Neuronal stem cell (in vitro differentiated cells): ENCODE measurements at regions not wholly inside any gene's neighbourhood (a gene's known extent, or its start where the extent isn't known, plus 50 kb on each side); places are given as distances from the start of the nearest gene placed in this dataset.

Source experiments
- DNase-seq: peaks from one replicate; pipeline ENCODE4 v3.0.0-alpha.2; 2013; ENCODE audit warnings: low spot score
- H2AFZ ChIP-seq: one replicate; pipeline ENCODE4 v1.6.1; 2013; ENCODE audit warnings: mild to moderate bottlenecking, low read length, inconsistent platforms
- H2AK5ac ChIP-seq: 2 replicates; pipeline ENCODE4 v1.6.1; 2013; ENCODE audit warnings: low read depth, mild to moderate bottlenecking, inconsistent platforms, low read length, moderate library complexity, mixed read lengths
- H2BK120ac ChIP-seq: 2 replicates; pipeline ENCODE4 v1.6.1; 2013; ENCODE audit warnings: low read depth, mild to moderate bottlenecking, inconsistent platforms, low read length, moderate library complexity, mixed read lengths
- H2BK12ac ChIP-seq: one replicate; pipeline ENCODE4 v1.6.1; 2013; ENCODE audit warnings: low read length, inconsistent platforms
- H2BK15ac ChIP-seq: 2 replicates; pipeline ENCODE4 v1.6.1; 2013; ENCODE audit warnings: mild to moderate bottlenecking, low read length, inconsistent platforms, mixed read lengths
- H2BK5ac ChIP-seq: one replicate; pipeline ENCODE4 v1.6.1; 2013; ENCODE audit warnings: inconsistent platforms, mild to moderate bottlenecking, low read length, moderate library complexity
- H3K14ac ChIP-seq: one replicate; pipeline ENCODE4 v1.6.1; 2013; ENCODE audit warnings: low read length, inconsistent platforms
- H3K18ac ChIP-seq: 2 replicates; pipeline ENCODE4 v1.6.1; 2013; ENCODE audit warnings: low read length, inconsistent platforms
- H3K23ac ChIP-seq: 2 replicates; pipeline ENCODE4 v1.6.1; 2013; ENCODE audit warnings: low read depth, mild to moderate bottlenecking, mixed read lengths, low read length, inconsistent platforms; ENCODE audit not compliant: poor library complexity
- H3K27ac ChIP-seq: replicated peaks from 3 replicates; pipeline ENCODE4 v1.5.1; 2013; ENCODE audit warnings: low read length, inconsistent platforms
- H3K27me3 ChIP-seq, 3 experiments: 2 replicates each; pipeline ENCODE4 v1.6.1; 2013; ENCODE audit warnings: low read length in 3 of 3, mild to moderate bottlenecking in 2 of 3, inconsistent platforms in 1 of 3, low read depth in 1 of 3, mixed read lengths in 1 of 3, moderate library complexity in 1 of 3; ENCODE audit not compliant: control insufficient read depth in 3 of 3, insufficient read depth in 3 of 3
- H3K36me3 ChIP-seq, 2 donors: replicated peaks in 1 of 2; 2 replicates each; pipeline ENCODE4 v1.6.1; 2013; ENCODE audit warnings: low read length in 2 of 2; ENCODE audit not compliant: control insufficient read depth in 2 of 2, insufficient read depth in 2 of 2
- H3K4ac ChIP-seq: 2 replicates; pipeline ENCODE4 v1.6.1; 2013; ENCODE audit warnings: inconsistent platforms, mild to moderate bottlenecking, low read length, moderate library complexity
- H3K4me1 ChIP-seq, 2 donors: 1 replicate in 1 of 2; 2 replicates in 1 of 2; pipeline ENCODE4 v1.6.1; 2013; ENCODE audit warnings: low read length in 2 of 2, low read depth in 1 of 2; ENCODE audit not compliant: control insufficient read depth in 2 of 2, insufficient read depth in 1 of 2
- H3K4me2 ChIP-seq: one replicate; pipeline ENCODE4 v1.6.1; 2013; ENCODE audit warnings: mild to moderate bottlenecking, low read length, inconsistent platforms; ENCODE audit not compliant: insufficient read depth, poor library complexity, severe bottlenecking
- H3K4me3 ChIP-seq, 2 donors: 2 replicates each; pipeline ENCODE4 v1.5.1; 2013; ENCODE audit warnings: low read length in 2 of 2, mild to moderate bottlenecking in 2 of 2, inconsistent platforms in 1 of 2, moderate library complexity in 1 of 2
- H3K79me1 ChIP-seq: one replicate; pipeline ENCODE4 v1.6.1; 2013; ENCODE audit warnings: low read depth, mild to moderate bottlenecking, inconsistent platforms, low read length, moderate library complexity
- H3K9ac ChIP-seq: one replicate; pipeline ENCODE4 v1.6.1; 2013; ENCODE audit warnings: mild to moderate bottlenecking, low read depth, low read length, inconsistent platforms; ENCODE audit not compliant: poor library complexity
- H3K9me3 ChIP-seq, 2 donors: replicated peaks in 1 of 2; 2 replicates each; pipeline versions ENCODE3 to v1.6.1; 2013; ENCODE audit warnings: low read length in 2 of 2, mild to moderate bottlenecking in 2 of 2, inconsistent platforms in 1 of 2, low read depth in 1 of 2, mixed read lengths in 1 of 2, moderate library complexity in 1 of 2; ENCODE audit not compliant: control insufficient read depth in 2 of 2, insufficient read depth in 1 of 2
- H4K8ac ChIP-seq: one replicate; pipeline ENCODE4 v1.6.1; 2013; ENCODE audit warnings: low read depth, mild to moderate bottlenecking, inconsistent platforms, low read length, moderate library complexity
- H4K91ac ChIP-seq: one replicate; pipeline ENCODE4 v1.6.1; 2013; ENCODE audit warnings: low read length, low read depth, mild to moderate bottlenecking, inconsistent platforms; ENCODE audit not compliant: poor library complexity
- WGBS, 2 donors: extraction: QIAGEN DNeasy Blood & Tissue Kit; methylation state at CpG; one replicate each; pipeline ENCODE4 v1.1.7; 2013; ENCODE audit warnings: missing lambda C conversion rate in 2 of 2, mixed read lengths in 1 of 2; ENCODE audit not compliant: insufficient read length in 2 of 2, insufficient replicate concordance in 1 of 2; ENCODE audit errors: extremely low coverage in 2 of 2; 5-methylcytosine and 5-hydroxymethylcytosine counted together

DNA sequence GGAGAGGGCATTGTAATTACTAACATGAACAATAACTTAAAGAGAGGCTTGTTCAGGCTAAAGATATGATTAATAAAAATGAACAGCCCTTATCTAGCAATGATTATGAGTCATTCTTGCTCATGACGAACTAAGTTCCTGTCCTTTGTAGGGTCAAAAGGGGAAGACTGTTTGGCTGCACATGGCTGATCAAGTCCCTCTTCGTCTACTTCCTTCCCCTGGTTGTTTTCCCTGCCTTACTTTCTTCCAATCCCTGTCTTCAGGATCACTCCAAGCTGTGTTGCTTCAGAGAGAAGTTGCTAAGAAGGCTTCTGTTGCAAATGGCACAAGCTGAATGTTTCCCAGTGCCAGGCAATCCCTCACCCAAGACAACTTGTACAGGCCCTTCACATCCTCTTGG, 115.0 kb upstream of the HS3ST1 start:
- Histone ChIP-seq H3K9me3 (no peaks in the 10 kb centered on the region), H2AK5ac (no peak overlapping the region), H3K4ac (no peak overlapping the region), H3K27me3 (no peaks in the 10 kb centered on the region), H3K79me1 (no peaks in the 10 kb centered on the region), H3K9ac (no peak overlapping the region), H3K18ac (no peak overlapping the region), H2BK15ac (no peak overlapping the region), H2BK12ac (no peak overlapping the region), H2BK5ac (no peak overlapping the region), H2AFZ (no peak overlapping the region), H2BK120ac (no peak overlapping the region), H3K14ac (no peak overlapping the region), H3K23ac (no peak overlapping the region), H3K4me2 (no peak overlapping the region), H3K4me1 (no peaks in the 10 kb centered on the region), H3K36me3 (no peaks in the 10 kb centered on the region), H3K4me3 (no peak overlapping the region), H3K27ac (no peak overlapping the region), H4K8ac (no peak overlapping the region), H4K91ac (no peak overlapping the region)
- WGBS, 2 donors, result no CpG with 5 or more reads among the region's 2 CpGs
- no peak for DNase-seq

- DNase-seq, result no peak
- Histone ChIP-seq H3K14ac (no peak overlapping the region), H3K4me3 (no peak overlapping the region), H4K8ac (no peak overlapping the region), H2BK120ac (no peak overlapping the region), H3K18ac (no peak overlapping the region), H2BK5ac (no peak overlapping the region), H3K4ac (no peak overlapping the region), H2BK12ac (no peak overlapping the region), H3K36me3 (no peaks in the 10 kb centered on the region), H2BK15ac (no peak overlapping the region), H2AK5ac (no peak overlapping the region), H3K79me1 (no peaks in the 10 kb centered on the region), H2AFZ (no peak overlapping the region), H3K9ac (no peak overlapping the region), H3K4me2 (no peak overlapping the region), H3K27ac (no peak overlapping the region), H3K4me1 (no peaks in the 10 kb centered on the region), H3K23ac (no peak overlapping the region), H3K27me3 (no peaks in the 10 kb centered on the region), H3K9me3 (no peaks in the 10 kb centered on the region), H4K91ac (no peak overlapping the region)
- no CpG with 5 or more reads among the region's 2 CpGs for WGBS, 2 donors
These were observed 114.3 kb upstream of the HS3ST1 start for GRCh38 chr4:11542952-11543351.

DNA sequence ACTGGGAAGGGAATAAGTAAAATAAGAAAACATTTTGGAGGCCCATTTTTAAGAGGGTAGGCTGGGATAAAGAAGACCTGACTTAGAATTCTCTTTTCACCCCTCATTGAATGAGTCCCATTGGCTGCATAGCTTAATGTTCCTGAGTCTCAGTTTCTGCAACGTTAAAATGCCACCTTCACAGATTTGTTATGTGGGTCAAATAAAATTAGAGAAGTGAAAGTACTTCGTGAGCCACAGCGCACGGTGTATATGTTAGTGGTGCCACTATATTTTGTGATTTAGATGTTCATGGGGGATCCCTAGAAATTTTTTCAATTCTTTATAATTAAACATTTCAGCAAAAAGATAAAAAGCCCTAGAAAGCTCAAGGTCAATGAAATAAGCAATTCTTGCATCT, 109.2 kb upstream of the HS3ST1 start:
- Histone ChIP-seq H2BK5ac (no peak overlapping the region), H3K14ac (no peak overlapping the region), H3K4me2 (no peak overlapping the region), H3K36me3 (no peaks in the 10 kb centered on the region), H2BK12ac (no peak overlapping the region), H3K27me3 (no peaks in the 10 kb centered on the region), H2AFZ (no peak overlapping the region), H2BK15ac (no peak overlapping the region), H2BK120ac (no peak overlapping the region), H4K91ac (no peak overlapping the region), H3K4me1 (no peaks in the 10 kb centered on the region), H2AK5ac (no peak overlapping the region), H3K27ac (no peak overlapping the region), H3K9me3 (no peaks in the 10 kb centered on the region), H3K4ac (no peak overlapping the region), H3K23ac (no peak overlapping the region), H3K4me3 (no peak overlapping the region), H3K18ac (no peak overlapping the region), H4K8ac (no peak overlapping the region), H3K9ac (no peak overlapping the region), H3K79me1 (no peaks in the 10 kb centered on the region)
- no peak for DNase-seq
- no CpG with 5 or more reads among the region's 4 CpGs for WGBS, 2 donors

GRCh38 chr4:11535333-11535732, 106.6 kb upstream of the HS3ST1 start:
- no peak overlapping the region for H2BK12ac ChIP-seq
- WGBS, 2 donors, result no CpG with 5 or more reads among the region's 5 CpGs
- no peak overlapping the region for H3K9ac ChIP-seq
- H2BK120ac ChIP-seq, result no peak overlapping the region
- no peak overlapping the region for H3K4me3 ChIP-seq
- H2AK5ac ChIP-seq, result no peak overlapping the region
- H3K27ac ChIP-seq, result no peak overlapping the region
- no peaks in the 10 kb centered on the region for H3K9me3 ChIP-seq
- H3K14ac ChIP-seq, result no peak overlapping the region
- H3K79me1 ChIP-seq, result no peaks in the 10 kb centered on the region
- no peak overlapping the region for H3K18ac ChIP-seq
- no peaks in the 10 kb centered on the region for H3K4me1 ChIP-seq
- no peak overlapping the region for H2AFZ ChIP-seq
- DNase-seq, result no peak
- no peak overlapping the region for H4K91ac ChIP-seq
- H2BK5ac ChIP-seq, result no peak overlapping the region
- no peak overlapping the region for H3K4ac ChIP-seq
- H3K36me3 ChIP-seq, result no peaks in the 10 kb centered on the region
- H3K4me2 ChIP-seq, result no peak overlapping the region
- no peak overlapping the region for H2BK15ac ChIP-seq
- no peak overlapping the region for H3K23ac ChIP-seq
- no peak overlapping the region for H4K8ac ChIP-seq
- H3K27me3 ChIP-seq, result no peaks in the 10 kb centered on the region
